HFF-Myc (cell line): ENCODE measurements at regions not wholly inside any gene's neighbourhood (a gene's known extent, or its start where the extent isn't known, plus 50 kb on each side); places are given as distances from the start of the nearest gene placed in this dataset.

Experiments used
- DNase-seq: peaks from one replicate; pipeline ENCODE4 v3.0.0-alpha.2; 2011; ENCODE audit warnings: low read depth; ENCODE audit errors: extremely low read depth
- H3K4me3 ChIP-seq: replicated peaks from 2 replicates; pipeline ENCODE4 v1.5.1; 2011; ENCODE audit warnings: low read depth, mild to moderate bottlenecking, control low read depth, low read length
- CTCF ChIP-seq: IDR thresholded peaks from 2 replicates; pipeline ENCODE4 v1.5.1; 2012; ENCODE audit warnings: mild to moderate bottlenecking, low read depth, low read length, control low read depth; ENCODE audit errors: missing control alignments

- TF ChIP-seq CTCF: no peak
- DNase-seq: no peak
- H3K4me3 ChIP-seq: no peak overlapping the region
Measured at GRCh38 chr11:96960476-96960875, 570.7 kb downstream of the JRKL start.

DNA sequence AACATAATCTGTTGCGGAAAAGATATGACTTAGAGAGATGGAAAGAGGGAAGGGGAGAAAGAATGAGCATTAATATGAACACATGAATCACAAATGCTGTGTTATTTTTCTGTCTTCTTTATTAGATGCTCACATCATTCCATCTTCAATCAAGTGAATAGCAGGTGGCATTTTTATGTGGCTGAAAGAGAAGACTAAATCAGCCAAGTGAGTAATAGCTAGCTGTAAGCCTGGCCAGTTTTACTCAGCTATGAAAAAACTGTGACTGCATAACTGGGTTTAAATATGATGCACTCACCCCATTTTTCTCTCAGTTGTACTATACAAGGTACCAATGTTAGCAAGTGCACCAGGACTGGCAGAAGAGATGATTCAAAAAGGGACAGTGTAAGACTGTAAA is 571.1 kb downstream of the JRKL start:
- TF ChIP-seq CTCF: no peak
- DNase-seq: no peak
- no peak overlapping the region for H3K4me3 ChIP-seq

GRCh38 chr11:96961931-96962330 is 572.1 kb downstream of the JRKL start:
- TF ChIP-seq CTCF: no peak
- no peak overlapping the region for H3K4me3 ChIP-seq

GRCh38 chr11:96963375-96963774 is 573.6 kb downstream of the JRKL start:
- TF ChIP-seq CTCF: no peak
- H3K4me3 ChIP-seq: no peak overlapping the region
- DNase-seq: no peak

More at GRCh38 chr11:96961931-96962330, 572.1 kb downstream of the JRKL start:
- DNase-seq: no peak

GRCh38 chr11:96964661-96965060 is 574.8 kb downstream of the JRKL start:
- no peak for DNase-seq
- H3K4me3 ChIP-seq: no peak overlapping the region
- TF ChIP-seq CTCF: no peak

DNA sequence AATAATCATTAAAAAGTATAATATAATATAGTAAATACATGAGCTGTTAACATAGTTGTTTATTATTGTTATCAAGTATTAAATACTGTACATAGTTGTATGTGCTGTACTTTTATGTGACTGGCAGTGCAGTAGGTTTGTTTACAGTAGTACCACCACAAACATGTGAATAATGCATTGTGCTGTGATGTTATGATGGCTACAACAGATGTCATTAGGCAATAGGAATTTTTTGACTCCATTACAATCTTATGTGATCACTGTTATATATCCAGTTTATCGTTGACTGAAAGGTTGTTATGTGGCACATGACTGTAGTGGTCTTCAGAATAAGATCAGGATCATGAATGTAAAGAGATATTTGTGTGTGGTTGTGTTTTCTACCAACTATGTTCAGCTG is 577.8 kb downstream of the JRKL start:
- TF ChIP-seq CTCF: no peak
- no peak overlapping the region for H3K4me3 ChIP-seq
- no peak for DNase-seq

- no peak for DNase-seq
- H3K4me3 ChIP-seq: no peak overlapping the region
- TF ChIP-seq CTCF: no peak
Measured at GRCh38 chr11:96969251-96969650, 579.4 kb downstream of the JRKL start.
